Right atrium auricular region (tissue), 2 donors: ENCODE measurements at regions not wholly inside any gene's neighbourhood (a gene's known extent, or its start where the extent isn't known, plus 50 kb on each side); places are given as distances from the start of the nearest gene placed in this dataset.

ENCODE experiments used
- DNase-seq: peaks from one replicate; pipeline ENCODE4 v3.0.0-alpha.2; 2019; ENCODE audit warnings: low spot score
- H3K27ac ChIP-seq, 2 donors: fragments of 200-600 bp; sonication (generic); 1 replicate in 1 of 2; 2 replicates in 1 of 2; pipeline ENCODE4 v1.5.1; 2016 to 2019
- H3K27me3 ChIP-seq, 2 donors: fragments of 200-600 bp; sonication (generic); one replicate each; pipeline versions ENCODE4 v1.5.1 to v1.6.0; 2017 to 2019
- H3K36me3 ChIP-seq: fragments of 200-600 bp; sonication (generic); one replicate; pipeline ENCODE4 v1.5.1; 2016
- H3K4me1 ChIP-seq, 2 donors: fragments of 200-600 bp; sonication (generic); one replicate each; pipeline versions ENCODE4 v1.5.1 to v1.6.0; 2017 to 2019
- H3K4me3 ChIP-seq, 2 donors: fragments of 200-600 bp; sonication (generic); 1 replicate in 1 of 2; 2 replicates in 1 of 2; pipeline ENCODE4 v1.5.1; 2017 to 2019; ENCODE audit warnings: mild to moderate bottlenecking in 1 of 2, moderate library complexity in 1 of 2
- H3K9me3 ChIP-seq, 2 donors: fragments of 200-600 bp; sonication (generic); one replicate each; pipeline ENCODE4 v1.5.1; 2019
- TF ChIP-seq, protein P1 (sequence below), 2 donors: fragments of 200-600 bp; sonication (generic); IDR thresholded peaks; one replicate each; pipeline ENCODE4 v1.5.1; 2019; ENCODE audit warnings: antibody characterized with exemption in 2 of 2

GRCh38 chr2:52794581-52794980 lies 973.0 kb upstream of the CHAC2 start:
- DNase-seq, result no peak

GRCh38 chr2:52779446-52779845 lies 988.2 kb upstream of the CHAC2 start:
- H3K9me3 ChIP-seq, result no peaks in the 10 kb centered on the region
- no peak overlapping the region for H3K27ac ChIP-seq
- TF ChIP-seq, protein P1, sequence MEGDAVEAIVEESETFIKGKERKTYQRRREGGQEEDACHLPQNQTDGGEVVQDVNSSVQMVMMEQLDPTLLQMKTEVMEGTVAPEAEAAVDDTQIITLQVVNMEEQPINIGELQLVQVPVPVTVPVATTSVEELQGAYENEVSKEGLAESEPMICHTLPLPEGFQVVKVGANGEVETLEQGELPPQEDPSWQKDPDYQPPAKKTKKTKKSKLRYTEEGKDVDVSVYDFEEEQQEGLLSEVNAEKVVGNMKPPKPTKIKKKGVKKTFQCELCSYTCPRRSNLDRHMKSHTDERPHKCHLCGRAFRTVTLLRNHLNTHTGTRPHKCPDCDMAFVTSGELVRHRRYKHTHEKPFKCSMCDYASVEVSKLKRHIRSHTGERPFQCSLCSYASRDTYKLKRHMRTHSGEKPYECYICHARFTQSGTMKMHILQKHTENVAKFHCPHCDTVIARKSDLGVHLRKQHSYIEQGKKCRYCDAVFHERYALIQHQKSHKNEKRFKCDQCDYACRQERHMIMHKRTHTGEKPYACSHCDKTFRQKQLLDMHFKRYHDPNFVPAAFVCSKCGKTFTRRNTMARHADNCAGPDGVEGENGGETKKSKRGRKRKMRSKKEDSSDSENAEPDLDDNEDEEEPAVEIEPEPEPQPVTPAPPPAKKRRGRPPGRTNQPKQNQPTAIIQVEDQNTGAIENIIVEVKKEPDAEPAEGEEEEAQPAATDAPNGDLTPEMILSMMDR (IDR thresholded peaks at IDR 0.05), result no peak
- no peak overlapping the region for H3K4me3 ChIP-seq
- no peak for DNase-seq
- no peaks in the 10 kb centered on the region for H3K36me3 ChIP-seq
- no peaks in the 10 kb centered on the region for H3K27me3 ChIP-seq
- no peaks in the 10 kb centered on the region for H3K4me1 ChIP-seq

More at GRCh38 chr2:52794581-52794980, 973.0 kb upstream of the CHAC2 start:
- TF ChIP-seq, protein P1 (IDR thresholded peaks at IDR 0.05), result no peak
- Histone ChIP-seq H3K4me1 (no peaks in the 10 kb centered on the region), H3K27ac (no peak overlapping the region), H3K27me3 (no peaks in the 10 kb centered on the region), H3K9me3 (peaks cover 0 to 9% of the 10 kb centered on the region in 2 donors), H3K4me3 (no peak overlapping the region), H3K36me3 (no peaks in the 10 kb centered on the region)

- peaks cover 0 to 2% of the 10 kb centered on the region in 2 donors for H3K9me3 ChIP-seq
- H3K4me1 ChIP-seq, result no peaks in the 10 kb centered on the region
- no peaks in the 10 kb centered on the region for H3K36me3 ChIP-seq
- no peaks in the 10 kb centered on the region for H3K27me3 ChIP-seq
- DNase-seq, result no peak
- no peak overlapping the region for H3K27ac ChIP-seq
- H3K4me3 ChIP-seq, result no peak overlapping the region
- TF ChIP-seq, protein P1 (IDR thresholded peaks at IDR 0.05), result no peak
These were observed 991.0 kb upstream of the CHAC2 start for GRCh38 chr2:52776571-52776970.

- no peak for DNase-seq
- H3K27me3 ChIP-seq, result no peaks in the 10 kb centered on the region
- H3K27ac ChIP-seq, result no peak overlapping the region
- peaks cover 0 to 7% of the 10 kb centered on the region in 2 donors for H3K9me3 ChIP-seq
- TF ChIP-seq, protein P1 (IDR thresholded peaks at IDR 0.05), result no peak
- H3K36me3 ChIP-seq, result no peaks in the 10 kb centered on the region
- H3K4me3 ChIP-seq, result no peak overlapping the region
- no peaks in the 10 kb centered on the region for H3K4me1 ChIP-seq
These were observed 991.9 kb upstream of the CHAC2 start for GRCh38 chr2:52775674-52776073.

DNA sequence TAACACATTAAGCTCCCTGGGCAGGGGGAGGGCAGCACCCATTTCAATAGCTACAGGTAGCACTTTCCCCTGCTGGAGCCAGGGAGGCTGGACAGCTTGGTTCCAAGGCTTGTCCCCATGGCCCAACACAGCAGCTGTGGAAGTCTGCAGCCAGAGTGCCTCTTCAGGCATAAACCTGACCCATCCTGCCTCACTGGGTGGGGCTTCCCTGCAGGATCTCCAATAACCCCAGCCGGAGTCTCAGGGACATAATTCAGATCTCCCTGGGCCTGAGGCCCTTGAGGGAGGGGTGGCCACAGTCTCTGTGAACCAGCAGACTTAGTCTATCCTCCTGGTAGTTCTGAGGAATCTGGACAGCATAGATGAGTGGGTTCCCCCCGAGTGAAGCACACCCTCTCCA lies 1001.9 kb upstream of the CHAC2 start:
- no peak overlapping the region for H3K4me3 ChIP-seq
- no peaks in the 10 kb centered on the region for H3K9me3 ChIP-seq
- no peaks in the 10 kb centered on the region for H3K36me3 ChIP-seq
- H3K27ac ChIP-seq, result no peak overlapping the region
- no peaks in the 10 kb centered on the region for H3K4me1 ChIP-seq
- TF ChIP-seq, protein P1 (IDR thresholded peaks at IDR 0.05), result no peak
- H3K27me3 ChIP-seq, result no peaks in the 10 kb centered on the region
- no peak for DNase-seq

DNA sequence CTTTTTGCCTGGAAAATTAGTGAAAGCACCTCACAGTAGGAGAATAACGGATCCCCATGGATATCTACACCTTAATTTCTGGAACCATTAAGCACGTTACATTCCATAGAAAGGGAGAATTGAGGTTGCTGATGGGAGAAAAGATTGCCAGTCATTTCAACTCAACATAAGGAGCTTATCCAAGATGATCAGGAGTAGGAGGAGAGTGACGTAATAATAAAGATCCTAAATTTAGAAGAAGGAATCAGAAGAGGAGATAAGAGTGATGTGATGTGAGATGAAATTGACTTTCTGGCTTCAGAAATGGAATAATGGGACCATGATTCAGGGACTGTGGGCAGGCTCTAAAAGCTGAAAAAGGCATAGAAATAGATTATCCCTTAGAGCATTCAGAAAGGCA lies 1017.8 kb upstream of the CHAC2 start:
- DNase-seq, result no peak
- Histone ChIP-seq H3K27ac (no peak overlapping the region), H3K36me3 (no peaks in the 10 kb centered on the region), H3K4me1 (no peaks in the 10 kb centered on the region), H3K4me3 (no peak overlapping the region), H3K27me3 (no peaks in the 10 kb centered on the region), H3K9me3 (no peaks in the 10 kb centered on the region)
- TF ChIP-seq, protein P1 (IDR thresholded peaks at IDR 0.05), result no peak
